Peyer's patch (tissue), 4 donors: ENCODE measurements at regions not wholly inside any gene's neighbourhood (a gene's known extent, or its start where the extent isn't known, plus 50 kb on each side); places are given as distances from the start of the nearest gene placed in this dataset.

Experiments used
- CTCF ChIP-seq, 6 experiments: fragments of 450-650 bp in 4 of 6; fragments of 200-600 bp in 2 of 6; sonication (generic) in 1 of 6; IDR thresholded peaks; one replicate each; pipeline ENCODE4 v1.5.1; 2017 to 2019; ENCODE audit warnings: antibody characterized with exemption in 6 of 6, mild to moderate bottlenecking in 3 of 6, moderate library complexity in 1 of 6
- POLR2A ChIP-seq, 2 donors: fragments of 450-650 bp; IDR thresholded peaks; one replicate each; pipeline ENCODE4 v1.5.1; 2017; ENCODE audit warnings: antibody characterized with exemption in 2 of 2, mild to moderate bottlenecking in 2 of 2, moderate library complexity in 2 of 2

- TF ChIP-seq CTCF (IDR thresholded peaks at IDR 0.05) (no peak), POLR2A (IDR thresholded peaks at IDR 0.05) (no peak)
Observed at GRCh38 chr7:54874804-54875203, 115.8 kb upstream of the SEC61G start.
